Keratinocyte (primary cell): ENCODE measurements at regions not wholly inside any gene's neighbourhood (a gene's known extent, or its start where the extent isn't known, plus 50 kb on each side); places are given as distances from the start of the nearest gene placed in this dataset.

ENCODE experiments used
- EZH2 ChIP-seq: IDR thresholded peaks from one replicate; pipeline ENCODE4 v1.6.1; 2012; ENCODE audit warnings: inconsistent platforms, mild to moderate bottlenecking, low read length, moderate library complexity
- TF ChIP-seq, protein P1 (sequence below), 3 experiments: IDR thresholded peaks in 1 of 3; conservative IDR thresholded peaks in 1 of 3; optimal IDR thresholded peaks in 1 of 3; 2 replicates in 2 of 3; 3 replicates in 1 of 3; pipeline versions ENCODE3 to v1.5.1; 2011; ENCODE audit warnings: low read length in 3 of 3, mild to moderate bottlenecking in 3 of 3, moderate library complexity in 2 of 3, control low read depth in 1 of 3, inconsistent platforms in 1 of 3; ENCODE audit not compliant: insufficient read depth in 2 of 3; ENCODE audit errors: extremely low read depth in 1 of 3

DNA sequence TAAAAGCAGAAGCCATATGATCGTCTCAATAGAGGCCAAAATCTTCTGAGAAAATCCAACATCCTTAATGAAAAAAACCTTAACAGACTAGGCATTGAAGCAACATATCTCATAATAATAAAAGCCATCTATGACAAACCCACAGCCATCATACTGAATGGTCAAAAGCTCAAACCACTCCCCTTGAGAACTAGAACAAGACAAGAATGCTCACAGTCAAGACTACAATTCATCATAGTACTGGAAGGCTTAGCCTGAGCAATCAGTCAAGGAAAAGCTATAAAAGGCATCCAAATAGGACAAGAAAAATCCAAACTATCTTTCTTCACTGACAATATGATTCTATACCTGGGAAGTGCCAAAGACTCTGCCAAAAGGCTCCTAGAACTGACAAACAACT is 2668.2 kb upstream of the PCDH20 start:
- TF ChIP-seq, protein P1, sequence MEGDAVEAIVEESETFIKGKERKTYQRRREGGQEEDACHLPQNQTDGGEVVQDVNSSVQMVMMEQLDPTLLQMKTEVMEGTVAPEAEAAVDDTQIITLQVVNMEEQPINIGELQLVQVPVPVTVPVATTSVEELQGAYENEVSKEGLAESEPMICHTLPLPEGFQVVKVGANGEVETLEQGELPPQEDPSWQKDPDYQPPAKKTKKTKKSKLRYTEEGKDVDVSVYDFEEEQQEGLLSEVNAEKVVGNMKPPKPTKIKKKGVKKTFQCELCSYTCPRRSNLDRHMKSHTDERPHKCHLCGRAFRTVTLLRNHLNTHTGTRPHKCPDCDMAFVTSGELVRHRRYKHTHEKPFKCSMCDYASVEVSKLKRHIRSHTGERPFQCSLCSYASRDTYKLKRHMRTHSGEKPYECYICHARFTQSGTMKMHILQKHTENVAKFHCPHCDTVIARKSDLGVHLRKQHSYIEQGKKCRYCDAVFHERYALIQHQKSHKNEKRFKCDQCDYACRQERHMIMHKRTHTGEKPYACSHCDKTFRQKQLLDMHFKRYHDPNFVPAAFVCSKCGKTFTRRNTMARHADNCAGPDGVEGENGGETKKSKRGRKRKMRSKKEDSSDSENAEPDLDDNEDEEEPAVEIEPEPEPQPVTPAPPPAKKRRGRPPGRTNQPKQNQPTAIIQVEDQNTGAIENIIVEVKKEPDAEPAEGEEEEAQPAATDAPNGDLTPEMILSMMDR (optimal IDR thresholded peaks at IDR 0.05 in 1 of 3, IDR thresholded peaks at IDR 0.05 in 1 of 3, conservative IDR thresholded peaks at IDR 0.05 in 1 of 3; ENCODE audit: extremely low read depth in 1 of 3, insufficient read depth in 2 of 3, low read length in 3 of 3), result no peak
- no peak for TF ChIP-seq EZH2
